ENCODE measurements at regions not wholly inside any gene's neighbourhood (a gene's known extent, or its start where the extent isn't known, plus 50 kb on each side); places are given as distances from the start of the nearest gene placed in this dataset.

DNA sequence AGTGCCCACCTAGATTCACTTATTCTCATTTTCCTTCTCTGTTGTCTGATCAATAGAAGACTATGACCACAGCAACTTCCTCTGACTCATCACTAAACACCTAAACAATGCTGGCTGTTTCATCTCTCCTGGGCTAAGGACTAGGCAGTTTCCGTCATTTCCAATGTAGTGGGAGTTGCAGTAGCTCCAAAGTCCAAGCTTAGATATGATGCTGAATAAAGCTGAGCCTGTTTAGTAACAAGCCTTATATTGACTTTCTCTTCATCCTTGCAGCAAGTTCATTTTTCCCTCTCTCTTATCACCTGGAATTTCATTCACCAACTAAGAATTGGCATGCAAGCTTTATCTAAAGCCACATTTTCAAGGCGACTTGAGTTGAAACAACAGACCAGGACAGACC, 53.5 kb upstream of the PCDH9 start:
- no peak for DNase-seq (ENCODE audit: low spot score)

DNA sequence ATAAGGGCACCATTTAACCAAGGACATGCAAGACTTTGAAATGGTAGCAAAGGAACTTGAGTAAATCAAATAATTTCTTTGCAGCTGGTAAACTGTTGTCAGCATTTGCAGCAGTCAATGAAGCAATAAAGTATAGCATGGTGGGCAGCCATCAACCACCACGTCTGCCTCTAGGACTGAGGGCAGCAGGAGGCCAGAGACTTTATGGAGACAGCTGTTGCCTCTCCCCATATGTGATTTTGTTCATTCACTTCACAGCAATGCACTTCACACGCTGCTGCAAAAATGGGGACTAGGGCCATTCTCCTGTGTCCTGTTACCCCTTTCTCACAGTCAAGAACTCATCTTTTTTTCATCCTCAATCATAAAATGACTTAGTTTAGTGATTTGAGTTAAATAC, 51.3 kb upstream of the PCDH9 start:
- DNase-seq (ENCODE audit: low spot score) = no peak
